K562 (cell line): ENCODE measurements at regions not wholly inside any gene's neighbourhood (a gene's known extent, or its start where the extent isn't known, plus 50 kb on each side); places are given as distances from the start of the nearest gene placed in this dataset.
A peak's percentile ranks its signal among the peaks of the same experiment; 100 is the strongest.

Experiments used
- AFF4 ChIP-seq: sonication (generic); formaldehyde crosslinking; IDR thresholded peaks from 2 replicates; pipeline ENCODE4 v1.8.0; 2023; ENCODE audit warnings: mild to moderate bottlenecking, missing genetic modification reagents
- ASH1L ChIP-seq: fragments of 450-650 bp; IDR thresholded peaks from 2 replicates; pipeline ENCODE4 v1.6.1; 2018; ENCODE audit warnings: borderline replicate concordance, mild to moderate bottlenecking, low read depth; ENCODE audit not compliant: partially characterized antibody
- BDP1 ChIP-seq: IDR thresholded peaks from 3 replicates; pipeline ENCODE4 v1.6.1; 2011; ENCODE audit not compliant: insufficient read length, insufficient read depth
- BRCA1 ChIP-seq, 2 experiments: fragments of 450-650 bp in 1 of 2; sonication (generic) in 1 of 2; formaldehyde crosslinking in 1 of 2; IDR thresholded peaks; 2 replicates each; pipeline versions ENCODE4 v1.5.0 to v1.6.1; 2017 to 2020; ENCODE audit warnings: mild to moderate bottlenecking in 1 of 2, missing genetic modification reagents in 1 of 2
- CHCHD3 ChIP-seq: fragments of 250-450 bp; sonication (Bioruptor Pico); IDR thresholded peaks from 2 replicates; pipeline ENCODE4 v2.1.2; 2022; ENCODE audit warnings: mild to moderate bottlenecking
- EP400 ChIP-seq: fragments of 450-650 bp; IDR thresholded peaks from 2 replicates; pipeline ENCODE4 v1.6.1; 2017; ENCODE audit warnings: antibody characterized with exemption, mild to moderate bottlenecking, moderate library complexity
- FOXA3 ChIP-seq, 2 experiments: fragments of 450-650 bp in 1 of 2; sonication (generic) in 1 of 2; formaldehyde crosslinking; IDR thresholded peaks in 1 of 2; conservative IDR thresholded peaks in 1 of 2; 2 replicates each; pipeline versions ENCODE4 v1.4.0 to v1.8.0; 2020 to 2022; ENCODE audit warnings: mild to moderate bottlenecking in 2 of 2, missing genetic modification reagents in 1 of 2
- GABPB2 ChIP-seq: fragments of 250-450 bp; sonication (Bioruptor Pico); conservative IDR thresholded peaks from 2 replicates; pipeline ENCODE4 v1.5.1; 2021; ENCODE audit warnings: mild to moderate bottlenecking
- GATAD2B ChIP-seq: fragments of 450-650 bp; IDR thresholded peaks from 2 replicates; pipeline ENCODE4 v1.6.1; 2017; ENCODE audit warnings: mild to moderate bottlenecking, borderline replicate concordance
- HOXB6 ChIP-seq: fragments of 250-450 bp; sonication (Bioruptor Pico); IDR thresholded peaks from 2 replicates; pipeline ENCODE4 v1.5.1; 2022; ENCODE audit warnings: mild to moderate bottlenecking, borderline replicate concordance
- ILK ChIP-seq: fragments of 450-650 bp; IDR thresholded peaks from 2 replicates; pipeline ENCODE4 v1.6.1; 2016; ENCODE audit warnings: missing genetic modification characterization, low read depth, mild to moderate bottlenecking, missing compliant biosample characterization, moderate library complexity, borderline replicate concordance
- NCOA4 ChIP-seq: fragments of 450-650 bp; IDR thresholded peaks from 2 replicates; pipeline ENCODE4 v1.6.1; 2018; ENCODE audit warnings: mild to moderate bottlenecking; ENCODE audit not compliant: partially characterized antibody
- PTBP1 ChIP-seq: fragments of 200-400 bp; formaldehyde crosslinking; IDR thresholded peaks from 2 replicates; pipeline ENCODE4 v1.6.1; 2017; ENCODE audit warnings: low read depth, low read length
- SNAPC5 ChIP-seq: fragments of 250-450 bp; sonication (Bioruptor Pico); IDR thresholded peaks from 2 replicates; pipeline ENCODE4 v1.8.0; 2021; ENCODE audit warnings: moderate library complexity, mild to moderate bottlenecking, inconsistent platforms
- SRSF7 ChIP-seq: fragments of 200-400 bp; formaldehyde crosslinking; optimal IDR thresholded peaks from 2 replicates; pipeline ENCODE3; 2017; ENCODE audit warnings: mild to moderate bottlenecking, low read depth, low read length
- THAP7 ChIP-seq: fragments of 250-450 bp; sonication (Bioruptor Pico); IDR thresholded peaks from 2 replicates; pipeline ENCODE4 v1.5.0; 2021
- UBTF ChIP-seq, 2 experiments: IDR thresholded peaks; 2 replicates each; pipeline ENCODE4 v1.6.1; 2012; ENCODE audit warnings: improper control_type of control experiment in 2 of 2, low read depth in 2 of 2, low read length in 2 of 2, borderline replicate concordance in 1 of 2
- WHSC1 ChIP-seq: IDR thresholded peaks from one replicate; pipeline ENCODE4 v1.6.1; 2012; ENCODE audit warnings: low read length, control low read depth, inconsistent platforms
- ZBTB17 ChIP-seq: fragments of 450-650 bp; formaldehyde crosslinking; IDR thresholded peaks from 2 replicates; pipeline ENCODE4 v1.4.0; 2020; ENCODE audit warnings: mild to moderate bottlenecking
- ZNF197 ChIP-seq: fragments of 200-800 bp; sonication (Bioruptor generic); IDR thresholded peaks from 2 replicates; pipeline ENCODE4 v1.6.1; 2016; ENCODE audit warnings: low read depth, missing genetic modification characterization, missing compliant biosample characterization
- ZNF277 ChIP-seq: fragments of 250-450 bp; sonication (Bioruptor Pico); IDR thresholded peaks from 2 replicates; pipeline ENCODE4 v1.8.0; 2022; ENCODE audit warnings: inconsistent platforms, mild to moderate bottlenecking, moderate library complexity, borderline replicate concordance

GRCh38 chr13:50334944-50335343 lies 319.7 kb downstream of the KCNRG start (continued):
- TF ChIP-seq FOXA3 (CRISPR knock-in tag; conservative IDR thresholded peaks at IDR 0.05 in 1 of 2, IDR thresholded peaks at IDR 0.05 in 1 of 2) (peak in 1 of 2 experiments; percentile 57; a peak in 1 of 4 replicates), CHCHD3 (CRISPR knock-in tag) (no peak), NCOA4 (no peak), AFF4 (no peak), ZNF197 (no peak), UBTF (IDR thresholded peaks at IDR 0.05; ENCODE audit: borderline replicate concordance in 1 of 2, low read depth in 2 of 2, low read length in 2 of 2) (no peak), WHSC1 (no peak), SRSF7 (no peak), ASH1L (no peak), GABPB2 (CRISPR knock-in tag) (no peak), ZNF277 (CRISPR knock-in tag) (no peak), BRCA1 (IDR thresholded peaks at IDR 0.05) (no peak), BRCA1 (CRISPR knock-in tag; IDR thresholded peaks at IDR 0.05) (no peak), ZBTB17 (CRISPR knock-in tag) (0 out of 2 replicates have a peak, but pooled peaks have one; percentile 47), GATAD2B (no peak), BDP1 (no peak), SNAPC5 (CRISPR knock-in tag) (no peak), THAP7 (CRISPR knock-in tag) (no peak), ILK (tag) (no peak), EP400 (no peak), HOXB6 (CRISPR knock-in tag) (no peak), PTBP1 (no peak)
